ENCODE measurements at regions not wholly inside any gene's neighbourhood (a gene's known extent, or its start where the extent isn't known, plus 50 kb on each side); places are given as distances from the start of the nearest gene placed in this dataset.

GRCh38 chr7:27420702-27421101, 178.1 kb downstream of the EVX1 start:
- Histone ChIP-seq H3K4me2 (ENCODE audit: low read length) (no peak overlapping the region), H2AFZ (ENCODE audit: low read length) (no peak overlapping the region), H3K9ac (ENCODE audit: low read length) (no peak overlapping the region), H3K9me3 (ENCODE audit: low read length) (no peaks in the 10 kb centered on the region), H3K27ac (ENCODE audit: low read length) (no peak overlapping the region), H3F3A (ENCODE audit: low read length, unreplicated experiment) (no peaks in the 10 kb centered on the region), H3K79me2 (ENCODE audit: low read length) (no peaks in the 10 kb centered on the region), H3K36me3 (ENCODE audit: low read depth, low read length) (no peaks in the 10 kb centered on the region), H4K20me1 (ENCODE audit: low read length) (no peaks in the 10 kb centered on the region), H3K4me3 (ENCODE audit: low read length) (no peak overlapping the region), H3K27me3 (ENCODE audit: low read length) (no peaks in the 10 kb centered on the region), H3K4me1 (ENCODE audit: insufficient read depth, low read length) (peaks cover 46% of the 10 kb centered on the region), H3K9me2 (replicated peaks; ENCODE audit: low read length) (no peaks in the 10 kb centered on the region)
- ATAC-seq = no peak
- ChIA-PET CTCF (no interaction called here), POLR2A (ENCODE audit: unreplicated experiment) (no interaction called here)
- DNase-seq = no peak
- TF ChIP-seq EZH2phosphoT487 (IDR thresholded peaks at IDR 0.05; ENCODE audit: borderline replicate concordance, low read length) (no peak), CTCF (conservative IDR thresholded peaks at IDR 0.05; ENCODE audit: low read depth, low read length) (no peak), EZH2 (IDR thresholded peaks at IDR 0.05; ENCODE audit: low read length, unreplicated experiment) (no peak)
- intact Hi-C loops (cut with micrococcal nuclease) = loop anchor here (5.0 kb wide), 1 partner anchor 183 kb away; no protein-coding TSS in a partner anchor
- BruUV-seq (replicated peaks) = no TSS peak

GRCh38 chr7:27423290-27423689, 180.7 kb downstream of the EVX1 start:
- no peaks in the 10 kb centered on the region for H3K27me3 ChIP-seq (ENCODE audit: low read length)
- BruUV-seq (replicated peaks) = no TSS peak
- no peak for TF ChIP-seq EZH2 (IDR thresholded peaks at IDR 0.05; ENCODE audit: low read length, unreplicated experiment)
- TF ChIP-seq CTCF (conservative IDR thresholded peaks at IDR 0.05; ENCODE audit: low read depth, low read length) = no peak

GRCh38 chr7:27423821-27424220, 181.2 kb downstream of the EVX1 start:
- ATAC-seq (no peak; the same call in 1 of the 2 replicates), DNase-seq (no peak)
- TF ChIP-seq EZH2 (IDR thresholded peaks at IDR 0.05; ENCODE audit: low read length, unreplicated experiment) (no peak), EZH2phosphoT487 (IDR thresholded peaks at IDR 0.05; ENCODE audit: borderline replicate concordance, low read length) (no peak)
- Histone ChIP-seq H3K4me3 (ENCODE audit: low read length) (no peak overlapping the region), H3K4me2 (ENCODE audit: low read length) (peak overlapping the region; percentile 54), H3K9ac (ENCODE audit: low read length) (no peak overlapping the region), H3K4me1 (ENCODE audit: insufficient read depth, low read length) (peaks cover 41% of the 10 kb centered on the region), H3F3A (ENCODE audit: low read length, unreplicated experiment) (no peaks in the 10 kb centered on the region), H4K20me1 (ENCODE audit: low read length) (no peaks in the 10 kb centered on the region), H3K36me3 (ENCODE audit: low read depth, low read length) (no peaks in the 10 kb centered on the region), H3K79me2 (ENCODE audit: low read length) (no peaks in the 10 kb centered on the region), H3K27ac (ENCODE audit: low read length) (no peak overlapping the region), H3K27me3 (ENCODE audit: low read length) (no peaks in the 10 kb centered on the region), H2AFZ (ENCODE audit: low read length) (no peak overlapping the region), H3K9me3 (ENCODE audit: low read length) (no peaks in the 10 kb centered on the region), H3K9me2 (replicated peaks; ENCODE audit: low read length) (no peaks in the 10 kb centered on the region)
- intact Hi-C loops (cut with micrococcal nuclease) = loop anchor here (1.0 to 5.0 kb wide), 2 partner anchors 78 to 187 kb away; no protein-coding TSS in a partner anchor
- ChIA-PET POLR2A (ENCODE audit: unreplicated experiment) (interaction anchor here (0.7 kb wide), 1 partner anchor 638 kb away, joined by 4 read pairs; no protein-coding TSS in a partner anchor), CTCF (interaction anchor here (0.6 kb wide), 1 partner anchor 32 kb away, joined by 3 read pairs; no protein-coding TSS in a partner anchor)
- BruUV-seq (replicated peaks) = no TSS peak

More at GRCh38 chr7:27423290-27423689, 180.7 kb downstream of the EVX1 start:
- Histone ChIP-seq H3K9me3 (ENCODE audit: low read length) (no peaks in the 10 kb centered on the region), H3K4me2 (ENCODE audit: low read length) (no peak overlapping the region), H4K20me1 (ENCODE audit: low read length) (no peaks in the 10 kb centered on the region), H3K9me2 (replicated peaks; ENCODE audit: low read length) (no peaks in the 10 kb centered on the region), H3K4me1 (ENCODE audit: insufficient read depth, low read length) (peaks cover 46% of the 10 kb centered on the region), H3K79me2 (ENCODE audit: low read length) (no peaks in the 10 kb centered on the region), H2AFZ (ENCODE audit: low read length) (no peak overlapping the region), H3K36me3 (ENCODE audit: low read depth, low read length) (no peaks in the 10 kb centered on the region), H3K27ac (ENCODE audit: low read length) (no peak overlapping the region), H3K4me3 (ENCODE audit: low read length) (no peak overlapping the region), H3F3A (ENCODE audit: low read length, unreplicated experiment) (no peaks in the 10 kb centered on the region), H3K9ac (ENCODE audit: low read length) (no peak overlapping the region)
- DNase-seq (peak; percentile 71), ATAC-seq (peak; percentile 60)
- intact Hi-C loops (cut with micrococcal nuclease) = loop anchor here (5.0 kb wide), 1 partner anchor 186 kb away; no protein-coding TSS in a partner anchor
- ChIA-PET POLR2A (ENCODE audit: unreplicated experiment) (interaction anchor here (0.6 kb wide), 1 partner anchor 374 kb away, joined by 4 read pairs; no protein-coding TSS in a partner anchor), CTCF (interaction anchor here (0.6 kb wide), 1 partner anchor 32 kb away, joined by 3 read pairs; no protein-coding TSS in a partner anchor)
